GM18868 (cell line): ENCODE measurements at regions not wholly inside any gene's neighbourhood (a gene's known extent, or its start where the extent isn't known, plus 50 kb on each side); places are given as distances from the start of the nearest gene placed in this dataset.
A peak's percentile ranks its signal among the peaks of the same experiment; 100 is the strongest.

Source experiments
- ATAC-seq: cut with Tn5 transposase; IDR thresholded peaks from one replicate; pipeline ENCODE4 v1.9.1; 2021; ENCODE audit warnings: mild to moderate bottlenecking, moderate library complexity; ENCODE audit not compliant: unreplicated experiment

GRCh38 chr6:8219352-8219943 lies 117.1 kb upstream of the EEF1E1 start:
- peak; percentile 86 for ATAC-seq

- ATAC-seq: no peak
These were observed 116.5 kb upstream of the EEF1E1 start for GRCh38 chr6:8218861-8219260.

- no peak for ATAC-seq
These were observed 113.3 kb upstream of the EEF1E1 start for GRCh38 chr6:8215631-8216030.

- ATAC-seq: no peak
These were observed 111.6 kb upstream of the EEF1E1 start for GRCh38 chr6:8213995-8214394.

GRCh38 chr6:8212720-8213434 lies 110.5 kb upstream of the EEF1E1 start:
- ATAC-seq: no peak

- no peak for ATAC-seq
These were observed 105.5 kb upstream of the EEF1E1 start for GRCh38 chr6:8207869-8208191.

- no peak for ATAC-seq
These were observed 105.0 kb upstream of the EEF1E1 start for GRCh38 chr6:8207191-8207868.

- no peak for ATAC-seq
These were observed 101.0 kb upstream of the EEF1E1 start for GRCh38 chr6:8203337-8203736.

GRCh38 chr6:8201679-8202078 lies 99.3 kb upstream of the EEF1E1 start:
- no peak for ATAC-seq

GRCh38 chr6:8200255-8200654 lies 97.9 kb upstream of the EEF1E1 start:
- ATAC-seq: no peak

GRCh38 chr6:8195714-8196102 lies 93.4 kb upstream of the EEF1E1 start:
- ATAC-seq: no peak

GRCh38 chr6:8195040-8195713 lies 92.8 kb upstream of the EEF1E1 start:
- ATAC-seq: no peak

- ATAC-seq: no peak
These were observed 92.1 kb upstream of the EEF1E1 start for GRCh38 chr6:8194490-8194889.

- no peak for ATAC-seq
These were observed 91.2 kb upstream of the EEF1E1 start for GRCh38 chr6:8193541-8193940.

GRCh38 chr6:8192597-8192996 lies 90.2 kb upstream of the EEF1E1 start:
- ATAC-seq: no peak

- no peak for ATAC-seq
These were observed 89.7 kb upstream of the EEF1E1 start for GRCh38 chr6:8192067-8192466.

GRCh38 chr6:8191629-8192028 lies 89.3 kb upstream of the EEF1E1 start:
- ATAC-seq: no peak

GRCh38 chr6:8187209-8187608 lies 84.9 kb upstream of the EEF1E1 start:
- no peak for ATAC-seq

- ATAC-seq: no peak
These were observed 80.7 kb upstream of the EEF1E1 start for GRCh38 chr6:8182902-8183665.

- no peak for ATAC-seq
These were observed 79.8 kb upstream of the EEF1E1 start for GRCh38 chr6:8181951-8182845.
